OCI-LY1 (cell line): ENCODE measurements at regions not wholly inside any gene's neighbourhood (a gene's known extent, or its start where the extent isn't known, plus 50 kb on each side); places are given as distances from the start of the nearest gene placed in this dataset.

ENCODE experiments used
- EZH2 ChIP-seq: fragments of 200-600 bp; sonication (generic), shearing (Covaris generic); IDR thresholded peaks from 2 replicates; pipeline ENCODE4 v1.8.0; 2017; ENCODE audit warnings: borderline replicate concordance, mixed run types, mild to moderate bottlenecking, antibody characterized with exemption, low read length, moderate library complexity, mixed read lengths
- TF ChIP-seq, protein P1 (sequence below): fragments of 200-600 bp; sonication (generic), shearing (Covaris generic); IDR thresholded peaks from 2 replicates; pipeline ENCODE4 v1.5.1; 2017; ENCODE audit warnings: mild to moderate bottlenecking, antibody characterized with exemption, low read length, moderate library complexity, mixed read lengths

DNA sequence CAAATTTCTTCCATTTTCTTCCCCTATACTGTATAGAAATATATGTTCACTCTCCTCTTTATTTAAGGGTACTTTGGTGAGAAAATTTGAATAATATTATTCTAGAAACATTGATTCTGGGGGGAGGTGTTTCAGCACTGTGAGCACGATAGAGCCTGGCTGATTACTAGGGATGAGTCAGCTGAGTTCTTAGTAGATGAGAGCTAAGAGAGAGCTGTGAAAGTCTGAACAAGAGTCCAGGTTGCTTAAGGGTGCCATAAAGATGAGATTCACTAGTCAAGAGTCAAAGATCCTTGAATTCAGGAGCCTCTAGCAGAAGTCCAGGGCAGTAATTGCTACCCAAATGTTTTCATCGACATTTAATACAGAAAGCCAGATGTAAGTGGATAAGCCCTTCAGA lies 756.6 kb upstream of the API5 start:
- TF ChIP-seq EZH2: no peak
- TF ChIP-seq, protein P1, sequence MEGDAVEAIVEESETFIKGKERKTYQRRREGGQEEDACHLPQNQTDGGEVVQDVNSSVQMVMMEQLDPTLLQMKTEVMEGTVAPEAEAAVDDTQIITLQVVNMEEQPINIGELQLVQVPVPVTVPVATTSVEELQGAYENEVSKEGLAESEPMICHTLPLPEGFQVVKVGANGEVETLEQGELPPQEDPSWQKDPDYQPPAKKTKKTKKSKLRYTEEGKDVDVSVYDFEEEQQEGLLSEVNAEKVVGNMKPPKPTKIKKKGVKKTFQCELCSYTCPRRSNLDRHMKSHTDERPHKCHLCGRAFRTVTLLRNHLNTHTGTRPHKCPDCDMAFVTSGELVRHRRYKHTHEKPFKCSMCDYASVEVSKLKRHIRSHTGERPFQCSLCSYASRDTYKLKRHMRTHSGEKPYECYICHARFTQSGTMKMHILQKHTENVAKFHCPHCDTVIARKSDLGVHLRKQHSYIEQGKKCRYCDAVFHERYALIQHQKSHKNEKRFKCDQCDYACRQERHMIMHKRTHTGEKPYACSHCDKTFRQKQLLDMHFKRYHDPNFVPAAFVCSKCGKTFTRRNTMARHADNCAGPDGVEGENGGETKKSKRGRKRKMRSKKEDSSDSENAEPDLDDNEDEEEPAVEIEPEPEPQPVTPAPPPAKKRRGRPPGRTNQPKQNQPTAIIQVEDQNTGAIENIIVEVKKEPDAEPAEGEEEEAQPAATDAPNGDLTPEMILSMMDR: no peak
